ENCODE measurements at regions not wholly inside any gene's neighbourhood (a gene's known extent, or its start where the extent isn't known, plus 50 kb on each side); places are given as distances from the start of the nearest gene placed in this dataset.
"Not testable (repeated sequence)": the region's sequence is repeated elsewhere in the genome, so short reads cannot be mapped to it uniquely, and the experiment has no call there.

- in situ Hi-C loops (cut with HindIII; ENCODE audit: low pct_unique_long_range_greater_than_20kb, low sequenced_read_pairs) = no loop called here
- no peak for DNase-seq (ENCODE audit: low read depth in 1 of 2, low spot score in 1 of 2)
- TF ChIP-seq JUND (IDR thresholded peaks at IDR 0.05; ENCODE audit: low read depth) = no peak
Measured at GRCh38 chr12:131330106-131330815, 376.6 kb downstream of the ADGRD1 start.

GRCh38 chr12:131331148-131331750 lies 377.5 kb downstream of the ADGRD1 start:
- in situ Hi-C loops (cut with HindIII; ENCODE audit: low pct_unique_long_range_greater_than_20kb, low sequenced_read_pairs) = no loop called here
- DNase-seq (ENCODE audit: low read depth in 1 of 2, low spot score in 1 of 2) = no peak
- no peak for TF ChIP-seq JUND (IDR thresholded peaks at IDR 0.05; ENCODE audit: low read depth)

DNA sequence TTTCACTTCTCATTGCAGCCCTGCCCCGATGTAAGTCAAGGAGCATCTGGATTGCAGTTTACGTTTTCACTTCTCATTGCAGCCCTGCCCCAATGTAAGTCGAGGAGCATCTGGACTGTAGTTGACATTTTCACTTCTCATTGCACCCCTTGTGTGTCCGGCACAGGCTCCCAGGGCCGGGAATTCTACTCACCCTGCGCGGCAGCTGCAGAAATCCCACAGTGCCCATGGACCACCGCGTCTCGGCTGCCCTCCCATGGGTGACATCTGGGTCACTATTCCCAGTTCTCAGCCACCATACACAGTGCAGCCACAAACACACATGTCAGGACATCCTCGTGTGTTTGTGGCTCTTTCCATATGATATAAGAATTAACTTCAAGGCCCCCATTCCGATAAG lies 378.5 kb downstream of the ADGRD1 start:
- in situ Hi-C loops (cut with HindIII; ENCODE audit: low pct_unique_long_range_greater_than_20kb, low sequenced_read_pairs) = no loop called here
- no peak for TF ChIP-seq JUND (IDR thresholded peaks at IDR 0.05; ENCODE audit: low read depth)

GRCh38 chr12:131333136-131333535 lies 377.8 kb upstream of the SFSWAP start:
- no peak for TF ChIP-seq JUND (IDR thresholded peaks at IDR 0.05; ENCODE audit: low read depth)
- in situ Hi-C loops (cut with HindIII; ENCODE audit: low pct_unique_long_range_greater_than_20kb, low sequenced_read_pairs) = no loop called here

More for the DNA sequence above, 378.5 kb downstream of the ADGRD1 start:
- no peak for DNase-seq (ENCODE audit: low read depth in 1 of 2, low spot score in 1 of 2)

DNA sequence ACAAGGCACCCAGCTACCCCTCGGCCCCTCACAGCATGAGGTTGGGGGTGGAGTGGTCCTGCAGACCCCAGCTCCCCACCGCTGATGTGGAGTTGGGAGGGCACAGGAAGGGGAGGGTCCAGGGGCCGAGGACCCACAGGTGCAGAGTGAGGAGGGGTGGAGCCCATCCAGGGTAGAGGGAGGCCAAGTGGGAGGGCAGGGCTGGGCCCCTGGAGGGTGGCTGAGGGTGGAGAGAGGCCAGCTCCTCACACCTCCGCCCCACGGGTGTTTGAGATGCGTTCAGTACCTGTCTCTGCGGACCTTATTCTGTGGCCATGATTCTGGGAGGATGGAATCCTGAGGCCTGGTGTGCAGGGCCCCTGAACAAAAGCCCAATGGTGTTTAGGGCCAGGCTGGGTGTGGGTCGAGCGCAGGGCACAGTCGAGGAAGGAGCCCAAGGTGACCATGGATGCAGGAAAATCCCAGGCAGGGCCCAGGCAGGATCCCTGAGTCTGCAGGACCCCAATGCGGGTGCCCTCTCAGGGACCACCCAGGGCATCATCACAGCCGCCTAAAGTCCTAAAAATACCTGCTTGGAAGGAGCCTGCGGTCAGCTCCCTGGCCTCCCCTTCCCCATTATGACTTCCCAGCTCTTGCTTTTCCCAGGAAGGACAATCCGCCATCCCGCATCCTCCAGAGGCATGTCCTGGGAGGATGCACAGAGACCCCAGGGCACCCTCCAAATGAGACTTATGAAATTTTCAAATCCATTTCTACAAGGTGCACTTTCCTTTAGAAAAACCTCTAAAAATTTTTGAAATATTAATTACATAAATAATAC lies 377.1 kb upstream of the SFSWAP start:
- DNase-seq (ENCODE audit: low read depth in 1 of 2, low spot score in 1 of 2) = no peak
- TF ChIP-seq JUND (IDR thresholded peaks at IDR 0.05; ENCODE audit: low read depth) = no peak
- in situ Hi-C loops (cut with HindIII; ENCODE audit: low pct_unique_long_range_greater_than_20kb, low sequenced_read_pairs) = no loop called here

More at GRCh38 chr12:131333136-131333535, 377.8 kb upstream of the SFSWAP start:
- no peak for DNase-seq (ENCODE audit: low read depth in 1 of 2, low spot score in 1 of 2)

DNA sequence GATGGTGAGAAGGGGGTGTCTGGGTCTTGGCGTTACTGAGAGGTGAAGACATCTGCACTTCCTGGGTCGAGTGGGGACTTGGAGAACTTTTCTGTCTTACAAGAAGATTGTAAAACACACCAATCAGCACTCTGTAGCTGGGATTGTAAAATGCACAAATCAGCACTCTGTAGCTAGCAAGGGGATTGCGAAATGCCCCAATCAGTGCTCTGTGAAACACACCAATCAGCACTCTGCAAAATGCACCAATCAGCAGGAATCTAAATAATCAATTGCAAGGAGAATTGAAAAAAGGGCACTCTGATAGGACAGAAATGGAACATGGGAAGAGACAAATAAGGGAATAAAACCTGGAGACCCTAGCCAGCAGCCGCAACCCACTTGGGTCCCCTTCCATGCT lies 376.1 kb upstream of the SFSWAP start:
- in situ Hi-C loops (cut with HindIII; ENCODE audit: low pct_unique_long_range_greater_than_20kb, low sequenced_read_pairs) = no loop called here
- no peak for TF ChIP-seq JUND (IDR thresholded peaks at IDR 0.05; ENCODE audit: low read depth)
- DNase-seq (ENCODE audit: low read depth in 1 of 2, low spot score in 1 of 2) = no peak

DNA sequence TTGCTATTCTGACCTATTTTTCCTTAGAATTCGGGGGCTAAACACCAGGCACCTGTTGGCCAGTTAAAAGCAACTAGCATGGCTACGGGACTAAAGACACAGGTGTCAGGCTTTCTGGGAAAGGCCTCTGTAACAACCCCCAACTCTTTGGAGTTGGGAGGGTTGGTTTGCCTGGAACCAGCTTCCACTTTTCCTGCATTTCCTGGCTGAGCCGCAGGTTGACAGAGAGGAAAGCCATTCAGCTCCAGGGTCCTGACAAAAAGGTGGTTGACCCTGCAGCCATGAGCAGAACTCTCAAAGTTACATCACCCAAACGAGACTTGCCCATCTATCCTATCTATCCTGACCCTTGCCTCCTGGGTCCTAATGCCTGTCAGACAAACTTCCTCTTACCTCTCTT lies 375.4 kb upstream of the SFSWAP start:
- no peak for DNase-seq (ENCODE audit: low read depth in 1 of 2, low spot score in 1 of 2)
- TF ChIP-seq JUND (IDR thresholded peaks at IDR 0.05; ENCODE audit: low read depth) = no peak
- in situ Hi-C loops (cut with HindIII; ENCODE audit: low pct_unique_long_range_greater_than_20kb, low sequenced_read_pairs) = no loop called here

DNA sequence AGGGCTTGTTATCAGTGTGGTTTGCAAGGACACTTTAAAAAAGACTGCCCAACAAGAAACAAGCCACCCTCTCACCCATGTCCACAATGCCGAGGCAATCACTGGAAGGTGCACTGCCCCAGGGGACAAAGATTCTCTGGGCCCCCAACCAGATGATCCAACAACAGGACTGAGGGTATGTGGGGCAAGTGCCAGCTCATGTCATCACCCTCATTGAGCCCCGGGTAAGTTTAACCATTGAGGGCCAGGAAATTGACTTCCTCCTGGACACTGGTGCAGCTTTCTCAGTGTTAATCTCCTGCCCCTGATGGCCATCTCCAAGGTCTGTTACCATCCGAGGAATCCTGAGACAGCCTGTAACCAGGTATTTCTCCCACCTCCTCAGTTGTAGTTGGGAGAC lies 373.0 kb upstream of the SFSWAP start:
- DNase-seq (ENCODE audit: low read depth in 1 of 2, low spot score in 1 of 2); in situ Hi-C loops (cut with HindIII; ENCODE audit: low pct_unique_long_range_greater_than_20kb, low sequenced_read_pairs): not testable (repeated sequence)

GRCh38 chr12:131340616-131341210 lies 370.2 kb upstream of the SFSWAP start:
- no peak for TF ChIP-seq JUND (IDR thresholded peaks at IDR 0.05; ENCODE audit: low read depth)
- DNase-seq (ENCODE audit: low read depth in 1 of 2, low spot score in 1 of 2) = no peak
- in situ Hi-C loops (cut with HindIII; ENCODE audit: low pct_unique_long_range_greater_than_20kb, low sequenced_read_pairs) = no loop called here

DNA sequence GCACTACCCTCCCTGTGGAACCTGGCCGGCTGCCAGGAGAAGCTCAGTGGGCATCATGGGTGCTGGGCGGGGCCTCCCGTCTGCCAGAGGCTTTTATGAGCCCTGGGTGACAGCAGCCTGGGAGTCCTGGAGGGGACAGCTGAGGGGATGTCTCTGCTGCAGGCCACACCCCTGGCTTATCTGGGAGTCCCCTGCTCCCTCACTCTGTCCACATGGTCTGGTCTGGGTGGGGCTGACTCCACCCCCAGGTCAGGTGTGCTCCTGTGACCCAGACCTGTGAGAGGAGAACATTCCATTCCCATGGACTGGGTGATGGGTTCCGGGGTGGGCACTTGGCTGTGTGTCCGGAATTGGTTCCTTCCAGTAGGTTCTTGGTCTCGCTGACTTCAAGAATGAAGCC lies 369.3 kb upstream of the SFSWAP start:
- in situ Hi-C loops (cut with HindIII; ENCODE audit: low pct_unique_long_range_greater_than_20kb, low sequenced_read_pairs) = not testable (repeated sequence)

GRCh38 chr12:131343436-131343835 lies 367.5 kb upstream of the SFSWAP start:
- in situ Hi-C loops (cut with HindIII; ENCODE audit: low pct_unique_long_range_greater_than_20kb, low sequenced_read_pairs); DNase-seq (ENCODE audit: low read depth in 1 of 2, low spot score in 1 of 2): not testable (repeated sequence)

More for the DNA sequence above, 369.3 kb upstream of the SFSWAP start:
- not testable (repeated sequence) for DNase-seq (ENCODE audit: low read depth in 1 of 2, low spot score in 1 of 2)

GRCh38 chr12:131344715-131345520 lies 366.0 kb upstream of the SFSWAP start:
- not testable (repeated sequence) for DNase-seq (ENCODE audit: low read depth in 1 of 2, low spot score in 1 of 2)

More at GRCh38 chr12:131344715-131345520, 366.0 kb upstream of the SFSWAP start:
- in situ Hi-C loops (cut with HindIII; ENCODE audit: low pct_unique_long_range_greater_than_20kb, low sequenced_read_pairs) = not testable (repeated sequence)

Measured in T47D (cell line).